ENCODE measurements at regions not wholly inside any gene's neighbourhood (a gene's known extent, or its start where the extent isn't known, plus 50 kb on each side); places are given as distances from the start of the nearest gene placed in this dataset.

DNA sequence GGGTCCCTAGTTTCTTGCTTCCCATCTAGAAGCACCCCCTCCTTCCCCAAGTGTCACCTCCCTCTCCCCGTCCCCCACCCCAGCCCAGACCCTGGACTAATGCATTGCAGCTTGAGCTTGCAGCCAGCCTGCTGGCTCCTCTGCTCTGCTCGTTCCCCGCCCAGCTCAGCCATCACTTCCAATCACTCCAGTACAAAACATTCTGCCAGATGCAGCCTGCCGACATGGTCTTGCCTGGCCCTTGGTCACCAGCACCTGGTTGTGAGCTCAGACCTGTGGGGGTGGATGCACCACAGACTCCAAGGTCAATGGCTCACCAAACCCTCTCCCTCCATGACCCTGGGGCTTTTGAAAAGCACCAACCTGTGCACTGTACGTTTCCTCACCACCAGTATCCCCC lies 172.9 kb upstream of the SMIM23 start:
- FAIRE-seq, result no peak
- no peak for TF ChIP-seq POLR2A (IDR thresholded peaks at IDR 0.05; ENCODE audit: low read depth, low read length)
- DNase-seq (ENCODE audit: insufficient read length, low spot score), result no peak

DNA sequence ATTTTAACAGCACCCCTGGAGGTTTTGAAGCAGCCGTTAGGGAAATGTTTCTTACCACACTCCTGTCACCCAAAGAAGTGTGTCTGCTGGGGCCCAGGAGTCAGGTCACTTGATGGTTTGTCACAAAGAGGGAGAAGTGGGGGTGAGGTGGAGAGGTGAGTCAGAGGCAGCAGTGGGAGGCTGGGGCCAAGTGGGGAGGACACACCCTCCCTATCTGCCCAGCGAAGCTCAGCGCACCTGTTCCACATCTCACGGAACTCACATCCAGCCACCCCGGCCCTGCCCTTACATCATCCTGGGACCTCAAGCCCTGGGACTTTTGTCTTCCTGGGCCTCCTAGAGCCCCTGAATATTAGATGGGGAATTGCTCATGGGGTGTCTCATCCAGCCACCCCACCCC lies 171.1 kb upstream of the SMIM23 start:
- TF ChIP-seq POLR2A (IDR thresholded peaks at IDR 0.05; ENCODE audit: low read depth, low read length), result no peak
- no peak for FAIRE-seq
- DNase-seq (ENCODE audit: insufficient read length, low spot score), result no peak

DNA sequence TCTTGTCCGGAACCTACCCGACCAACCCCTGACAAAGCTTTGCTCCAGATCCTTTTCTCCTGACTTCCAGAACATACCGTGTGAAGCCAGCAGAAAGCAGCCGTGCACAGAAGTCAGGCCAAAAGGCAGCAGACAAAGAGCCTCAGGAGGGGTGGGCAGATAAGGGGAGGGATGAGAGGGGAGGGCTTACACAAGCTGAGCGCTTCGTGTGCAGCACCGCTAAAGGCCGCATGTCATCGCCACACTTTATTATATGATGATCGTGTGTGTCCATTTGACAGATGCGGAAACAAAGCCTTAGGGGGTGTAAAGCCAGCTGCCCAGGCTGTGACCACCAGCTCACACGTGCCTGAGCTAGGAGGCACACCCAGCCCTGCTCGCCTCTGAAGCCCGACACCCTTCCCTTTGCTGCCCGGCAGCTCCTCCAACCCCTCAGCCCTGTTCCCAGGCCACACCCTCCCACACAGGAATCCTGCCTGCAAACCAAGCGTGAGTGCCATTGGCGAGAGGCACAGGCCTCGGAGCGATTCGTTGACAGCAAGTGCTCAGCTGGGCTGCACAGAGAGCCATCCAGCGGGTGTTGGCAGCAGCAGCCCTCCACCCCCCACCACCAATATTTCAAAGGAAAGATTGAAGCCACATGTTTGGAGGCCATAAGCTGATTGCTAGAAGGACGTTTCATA lies 170.5 kb upstream of the SMIM23 start:
- no peak for TF ChIP-seq POLR2A (IDR thresholded peaks at IDR 0.05; ENCODE audit: low read depth, low read length)
- DNase-seq (ENCODE audit: insufficient read length, low spot score) (no peak), FAIRE-seq (no peak)

DNA sequence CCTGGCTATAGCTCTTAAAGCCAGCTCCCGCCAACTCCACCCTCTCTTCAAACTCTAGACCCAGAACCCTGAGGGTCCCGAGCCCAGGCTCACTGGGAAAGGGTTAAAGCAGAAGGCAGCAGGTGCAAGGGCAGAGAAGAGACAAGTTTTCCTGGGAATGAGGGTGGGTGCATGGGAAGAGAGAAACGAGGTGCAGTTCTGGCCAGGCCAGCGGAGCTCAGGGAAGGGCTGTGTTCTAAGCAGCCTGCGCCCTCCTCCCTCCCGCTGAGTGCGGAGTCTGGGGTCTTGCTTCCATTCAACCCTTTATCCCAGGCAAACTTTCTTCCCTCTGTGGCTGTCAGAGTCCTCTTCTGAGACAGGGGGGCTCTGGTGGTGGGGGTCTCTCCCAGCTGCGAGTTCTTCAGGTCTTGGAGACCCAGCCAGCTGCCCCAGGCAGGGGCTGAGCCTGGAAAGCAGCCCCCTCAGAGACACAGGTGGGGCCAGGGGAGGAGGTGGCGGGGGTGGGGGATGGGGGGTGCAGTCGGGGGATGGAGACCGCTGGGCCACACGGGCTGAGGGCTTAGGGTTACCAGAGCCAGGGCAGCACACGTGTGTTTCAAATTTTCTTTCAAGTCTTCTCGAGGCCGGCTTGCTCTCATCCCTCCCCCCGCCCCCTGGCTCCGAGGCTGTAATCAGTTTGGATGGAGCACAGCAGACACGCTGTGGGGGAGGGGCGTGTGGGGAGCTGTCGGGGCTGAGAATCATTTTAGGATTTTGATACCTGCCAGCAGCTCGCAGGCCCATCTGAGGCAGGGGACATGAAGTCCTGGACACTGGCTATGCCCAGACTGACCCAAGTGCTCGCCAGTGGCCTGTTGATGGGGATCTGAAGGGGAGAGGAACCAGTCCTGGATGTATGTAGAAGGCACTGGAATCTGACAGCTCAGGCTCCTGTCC lies 169.6 kb upstream of the SMIM23 start:
- no peak for TF ChIP-seq POLR2A (IDR thresholded peaks at IDR 0.05; ENCODE audit: low read depth, low read length)
- no peak for FAIRE-seq

DNA sequence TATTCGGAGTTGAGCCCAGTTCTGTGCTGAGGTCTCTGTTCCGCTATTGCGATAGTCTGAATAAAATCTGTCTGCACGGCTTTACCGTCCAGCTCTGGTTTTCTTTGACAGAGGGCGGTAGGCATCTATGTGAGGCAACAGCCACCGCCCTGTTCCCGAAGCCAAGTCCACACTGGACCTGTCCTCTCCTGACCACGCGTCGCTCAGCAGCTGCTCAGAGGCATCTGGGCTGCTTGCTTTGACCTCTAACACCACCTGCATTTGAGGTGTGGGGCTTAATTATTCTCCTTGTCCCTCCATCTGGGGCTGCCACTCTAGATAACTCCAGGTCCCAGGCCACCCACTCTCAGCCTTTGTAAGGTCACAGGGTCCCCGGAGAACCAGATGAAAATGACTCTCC lies 168.4 kb upstream of the SMIM23 start:
- FAIRE-seq (no peak), DNase-seq (ENCODE audit: insufficient read length, low spot score) (no peak)
- TF ChIP-seq POLR2A (IDR thresholded peaks at IDR 0.05; ENCODE audit: low read depth, low read length), result no peak

More for the DNA sequence above, 169.6 kb upstream of the SMIM23 start:
- no peak for DNase-seq (ENCODE audit: insufficient read length, low spot score)

DNA sequence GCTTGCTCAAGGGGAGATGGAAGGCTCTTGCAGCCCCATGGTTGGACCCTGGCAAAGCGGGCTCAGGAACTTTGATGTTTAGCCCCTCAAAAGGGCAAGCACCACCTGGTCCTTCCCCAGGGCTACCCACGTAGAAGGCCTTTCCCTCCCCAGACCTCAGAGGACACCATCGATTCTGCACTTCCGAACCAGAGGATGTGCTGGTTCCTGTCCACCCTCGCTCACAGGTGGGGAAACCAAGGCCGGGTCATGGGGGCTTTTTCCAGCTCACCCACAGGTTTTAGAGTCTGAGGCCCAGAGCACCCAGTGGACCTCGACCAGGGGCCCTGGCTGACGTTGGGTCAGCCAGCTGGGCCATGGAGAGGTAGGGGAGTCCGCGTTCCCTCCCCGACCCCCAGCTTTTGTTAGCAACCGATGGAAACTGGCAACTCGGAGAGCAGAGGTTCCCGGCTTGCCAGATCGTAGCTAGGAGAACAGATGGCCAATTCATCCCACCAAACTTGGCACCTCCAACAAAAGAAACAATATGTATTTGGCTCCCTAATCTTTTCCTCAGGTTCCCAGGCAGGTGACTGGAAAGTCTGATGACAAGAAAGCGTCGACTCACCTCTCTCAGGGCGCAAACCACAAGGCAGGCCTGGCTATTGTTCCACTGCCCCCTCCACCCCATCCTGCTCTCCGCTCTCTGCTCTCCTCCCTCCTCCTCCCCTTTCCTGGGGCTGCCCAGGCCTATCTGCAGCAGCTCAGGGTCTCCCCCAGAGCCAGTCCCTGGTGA lies 167.6 kb upstream of the SMIM23 start:
- no peak for TF ChIP-seq POLR2A (IDR thresholded peaks at IDR 0.05; ENCODE audit: low read depth, low read length)
- FAIRE-seq (no peak), DNase-seq (ENCODE audit: insufficient read length, low spot score) (no peak)

DNA sequence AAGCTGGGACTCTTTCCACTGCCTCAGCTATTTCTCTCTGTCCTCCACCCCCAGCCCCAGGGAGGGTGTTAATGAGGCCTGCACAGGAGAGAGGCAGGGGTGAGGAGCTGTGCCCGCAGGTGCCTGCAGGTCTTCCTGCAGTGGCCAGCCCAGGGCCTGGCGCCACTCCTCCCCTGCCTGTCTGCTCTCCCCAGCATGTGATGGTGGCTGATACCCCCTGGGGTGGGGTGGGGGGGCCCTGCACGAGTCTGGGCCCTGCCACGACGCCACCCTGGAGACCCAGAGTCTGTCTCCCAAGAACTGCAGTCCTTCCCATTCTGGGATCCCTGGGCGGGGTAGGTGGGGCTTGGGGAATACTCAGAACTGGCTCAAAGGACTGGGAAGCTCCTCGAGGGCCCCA lies 166.4 kb upstream of the SMIM23 start:
- DNase-seq (ENCODE audit: insufficient read length, low spot score), result no peak
- no peak for TF ChIP-seq POLR2A (IDR thresholded peaks at IDR 0.05; ENCODE audit: low read depth, low read length)

DNA sequence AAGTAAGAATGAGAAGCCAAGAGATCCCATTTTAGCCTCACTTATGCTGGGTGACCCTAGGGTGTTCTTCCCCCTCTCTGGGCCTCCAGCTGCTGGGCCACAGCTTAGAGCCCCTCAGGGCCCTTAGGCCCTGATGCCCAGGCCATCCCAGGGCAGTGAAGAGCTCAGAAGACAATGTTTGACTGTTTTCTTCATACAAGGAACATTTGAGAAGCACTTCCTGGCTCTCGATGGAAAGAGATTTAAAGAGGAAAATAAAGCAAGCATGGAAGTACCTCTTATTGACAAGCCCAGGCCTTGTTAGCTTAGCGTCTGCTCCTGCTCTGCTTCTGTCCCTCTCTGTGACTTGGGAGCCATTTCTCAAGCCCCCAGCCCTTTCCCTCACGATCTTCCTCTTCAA lies 165.9 kb upstream of the SMIM23 start:
- DNase-seq (ENCODE audit: insufficient read length, low spot score) (no peak), FAIRE-seq (no peak)
- TF ChIP-seq POLR2A (IDR thresholded peaks at IDR 0.05; ENCODE audit: low read depth, low read length), result no peak

More for the DNA sequence above, 166.4 kb upstream of the SMIM23 start:
- FAIRE-seq, result no peak

DNA sequence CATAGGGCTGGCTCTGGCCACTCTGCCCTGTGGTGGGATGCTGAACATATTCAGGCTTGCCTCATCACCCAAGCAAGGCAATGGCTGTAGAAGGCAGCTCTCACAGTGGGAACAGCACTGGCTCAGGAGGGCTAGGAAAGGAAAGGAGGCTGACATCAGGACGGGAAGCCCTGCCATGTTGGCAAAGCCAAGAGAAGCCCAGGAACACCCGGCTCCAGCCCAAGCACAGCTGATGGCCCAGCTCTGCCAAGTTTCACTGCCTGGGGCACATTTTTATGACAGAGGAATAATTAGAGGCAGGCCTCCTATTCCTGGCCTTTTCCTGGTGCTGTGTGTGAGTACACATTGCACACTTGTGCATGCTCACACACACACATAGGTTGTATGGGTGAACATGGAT lies 163.6 kb upstream of the SMIM23 start:
- no peak for DNase-seq (ENCODE audit: insufficient read length, low spot score)
- no peak for TF ChIP-seq POLR2A (IDR thresholded peaks at IDR 0.05; ENCODE audit: low read depth, low read length)
- FAIRE-seq, result no peak

DNA sequence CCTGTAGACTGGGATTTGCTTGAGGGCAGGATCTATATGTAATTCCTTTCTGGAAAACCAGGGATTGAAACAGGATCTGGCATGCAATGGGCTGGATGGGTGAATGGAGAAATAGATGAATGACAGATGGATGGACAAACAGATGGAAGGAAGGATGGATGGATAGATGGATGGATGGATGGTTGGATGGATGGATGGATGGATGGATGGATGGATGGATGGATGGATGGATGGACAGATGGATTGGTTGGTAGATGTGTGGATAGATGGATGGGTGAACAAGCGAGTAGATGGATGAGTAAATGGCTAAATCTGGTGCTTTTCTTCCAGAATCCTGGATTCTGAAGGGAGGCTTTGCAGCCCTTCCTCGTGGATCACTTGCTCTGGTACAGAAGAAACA lies 162.5 kb upstream of the SMIM23 start:
- FAIRE-seq, result no peak
- DNase-seq (ENCODE audit: insufficient read length, low spot score), result no peak
- no peak for TF ChIP-seq POLR2A (IDR thresholded peaks at IDR 0.05; ENCODE audit: low read depth, low read length)

DNA sequence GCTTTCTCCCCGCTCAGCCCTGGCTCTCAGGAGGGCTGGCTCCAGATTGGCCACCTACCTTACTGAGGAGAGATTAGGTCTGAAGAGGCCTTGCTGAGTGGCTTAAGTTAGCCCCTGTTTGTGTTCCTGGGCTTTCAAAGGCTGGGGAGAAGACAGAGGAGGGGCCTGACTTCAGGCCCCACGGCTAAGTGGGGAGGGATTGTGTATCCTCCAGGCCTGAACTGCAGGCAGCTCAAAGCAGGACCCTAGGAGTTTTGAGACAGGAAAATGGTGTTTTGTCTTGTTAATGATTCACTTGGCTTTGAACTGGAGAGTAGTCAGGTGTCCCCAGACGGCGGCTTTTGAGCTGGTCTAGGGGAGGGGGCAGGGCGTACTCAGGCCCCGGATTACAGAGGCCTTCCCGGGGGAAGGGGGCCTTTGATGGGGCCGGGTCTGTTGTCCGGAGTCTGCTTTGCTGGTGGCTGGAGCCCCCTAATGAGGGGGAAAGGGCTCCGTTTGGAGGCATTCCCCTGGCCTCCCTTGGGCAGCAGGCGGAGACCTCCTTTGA lies 162.0 kb upstream of the SMIM23 start:
- FAIRE-seq (no peak), DNase-seq (ENCODE audit: insufficient read length, low spot score) (no peak)
- TF ChIP-seq POLR2A (IDR thresholded peaks at IDR 0.05; ENCODE audit: low read depth, low read length), result no peak

DNA sequence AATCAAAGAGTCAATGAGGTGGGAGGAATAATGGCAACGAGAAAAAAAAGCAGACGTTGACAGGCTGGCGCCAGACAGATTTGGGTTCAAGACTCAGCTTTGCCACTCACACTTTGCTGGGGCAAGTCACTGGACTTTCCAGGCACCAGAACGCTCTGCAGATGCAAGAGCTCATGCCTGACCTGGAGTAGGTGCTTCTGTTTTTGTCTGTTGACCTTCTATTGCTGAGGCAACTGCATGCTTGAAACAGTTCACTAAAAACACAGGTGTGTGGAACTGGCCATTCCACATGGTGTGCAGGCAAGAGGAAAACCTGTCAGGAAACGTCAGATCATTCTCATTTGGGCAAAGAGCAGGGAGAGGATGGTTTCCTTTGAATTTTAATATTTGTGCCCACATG lies 161.2 kb upstream of the SMIM23 start:
- DNase-seq (ENCODE audit: insufficient read length, low spot score), result no peak
- no peak for TF ChIP-seq POLR2A (IDR thresholded peaks at IDR 0.05; ENCODE audit: low read depth, low read length)
- FAIRE-seq, result no peak

DNA sequence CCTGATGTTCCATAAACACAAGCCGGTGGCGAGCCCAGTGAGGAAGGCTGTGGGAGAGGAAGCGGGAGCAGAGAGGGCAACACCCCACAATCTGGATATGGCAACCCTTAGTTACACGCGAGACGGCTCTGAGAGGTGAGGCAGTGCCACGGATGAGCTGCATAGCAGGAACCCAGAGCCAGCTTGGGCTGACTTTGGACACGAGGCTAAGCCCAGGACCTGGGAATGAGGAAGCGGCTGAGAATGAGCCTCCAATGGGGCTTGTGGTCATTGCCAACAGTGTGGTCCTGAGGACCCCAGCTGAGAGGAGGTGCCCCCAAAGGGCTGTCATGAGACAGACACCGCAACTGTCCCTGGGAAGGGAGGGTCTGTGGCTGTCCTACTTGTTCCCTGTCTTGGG lies 160.0 kb upstream of the SMIM23 start:
- TF ChIP-seq POLR2A (IDR thresholded peaks at IDR 0.05; ENCODE audit: low read depth, low read length), result no peak
- no peak for FAIRE-seq
- no peak for DNase-seq (ENCODE audit: insufficient read length, low spot score)
